AG08396 (cell line): ENCODE measurements at regions not wholly inside any gene's neighbourhood (a gene's known extent, or its start where the extent isn't known, plus 50 kb on each side); places are given as distances from the start of the nearest gene placed in this dataset.

Experiments used
- DNase-seq: peaks from one replicate; pipeline ENCODE4 v3.0.0; 2012; ENCODE audit warnings: low spot score, mixed read lengths

DNA sequence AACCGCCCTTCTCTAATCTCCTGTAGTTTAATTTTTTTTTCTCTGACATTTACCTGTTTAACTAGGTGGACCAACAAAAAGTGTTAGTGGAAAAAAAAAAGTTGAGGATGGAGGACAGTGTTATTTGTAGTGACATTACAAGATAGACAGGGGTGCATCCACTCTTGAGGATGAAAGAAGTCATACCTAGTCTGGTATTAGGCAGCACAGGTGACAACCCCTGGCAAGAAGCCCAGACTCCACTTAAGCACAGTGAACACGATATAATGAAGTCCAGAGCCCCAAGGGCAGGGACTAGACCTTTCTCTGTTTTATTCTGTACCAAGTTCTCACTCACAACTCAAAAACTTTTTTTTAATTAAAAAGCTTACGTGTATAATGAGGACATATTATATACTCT lies 268.4 kb downstream of the GPR37 start:
- DNase-seq, result no peak

DNA sequence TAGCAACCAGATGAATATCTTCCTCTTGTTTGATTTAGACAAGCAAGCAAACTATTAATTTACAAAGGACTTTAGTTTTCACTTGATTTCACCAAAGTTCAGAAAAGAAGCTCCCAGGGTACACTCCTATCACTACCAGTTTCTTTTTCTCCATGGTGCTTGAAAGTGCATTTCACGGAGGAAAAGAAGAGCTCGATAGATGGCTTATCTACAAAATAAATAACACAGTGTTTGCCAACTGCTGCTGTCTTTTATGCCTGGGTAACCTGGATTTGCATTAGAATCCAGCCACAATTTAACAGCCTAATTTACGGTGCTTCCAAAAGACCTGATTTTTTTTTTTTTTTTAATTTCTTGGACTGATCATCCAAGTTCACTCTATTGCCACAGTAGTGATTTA lies 275.7 kb downstream of the GPR37 start:
- no peak for DNase-seq

DNA sequence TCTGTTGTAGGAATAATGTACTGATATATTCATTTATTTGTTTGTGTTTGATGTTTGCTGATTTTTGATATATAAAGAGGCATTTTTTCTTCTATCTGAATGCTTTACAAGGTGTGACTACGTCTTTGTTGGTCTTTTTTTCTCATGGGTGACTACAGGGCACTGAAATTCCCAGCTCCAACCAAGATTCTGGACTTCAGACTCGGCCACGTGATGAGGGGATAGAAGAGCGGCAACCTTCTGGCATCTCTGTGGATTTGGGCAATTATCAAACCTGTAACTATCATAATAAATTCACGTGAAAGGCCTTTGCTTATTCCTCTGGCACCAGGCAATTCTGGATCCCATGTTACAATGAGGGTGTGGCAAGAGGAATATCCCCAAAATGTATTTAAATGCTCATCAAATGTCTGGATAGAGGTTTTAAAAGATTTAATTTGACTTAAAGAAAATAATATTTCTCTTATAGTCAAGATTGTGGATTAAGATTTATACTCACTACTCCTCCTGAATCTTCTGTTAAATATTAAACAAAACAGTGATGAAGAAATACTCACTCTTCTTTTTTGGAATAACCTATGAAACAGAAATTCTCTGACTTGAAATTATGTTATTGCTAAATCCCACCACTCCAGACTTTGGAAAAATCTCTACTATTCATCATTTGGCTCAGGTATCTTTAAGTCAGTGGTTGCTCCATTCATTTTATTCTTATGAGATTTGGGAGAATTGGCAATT lies 276.3 kb downstream of the GPR37 start:
- DNase-seq, result no peak

DNA sequence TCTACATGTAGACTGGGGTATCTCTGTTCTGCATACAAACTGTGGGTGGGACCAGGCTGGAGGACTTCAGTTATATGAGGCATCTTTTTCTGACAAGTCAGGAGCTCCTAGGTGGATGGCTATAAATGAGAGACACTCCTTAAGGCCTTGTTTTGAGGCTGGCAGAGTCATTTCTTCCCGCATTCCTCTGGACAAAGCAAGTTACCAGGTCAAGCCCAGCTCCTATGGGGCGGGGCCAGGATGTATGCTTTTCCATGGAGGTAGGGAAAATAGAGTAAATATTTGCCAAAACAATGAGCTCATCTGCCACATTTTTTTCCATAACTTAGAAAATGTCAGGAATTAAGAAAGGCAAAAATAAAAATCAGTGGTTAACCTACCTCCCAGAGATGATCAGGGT lies 283.4 kb downstream of the GPR37 start:
- DNase-seq, result no peak

DNA sequence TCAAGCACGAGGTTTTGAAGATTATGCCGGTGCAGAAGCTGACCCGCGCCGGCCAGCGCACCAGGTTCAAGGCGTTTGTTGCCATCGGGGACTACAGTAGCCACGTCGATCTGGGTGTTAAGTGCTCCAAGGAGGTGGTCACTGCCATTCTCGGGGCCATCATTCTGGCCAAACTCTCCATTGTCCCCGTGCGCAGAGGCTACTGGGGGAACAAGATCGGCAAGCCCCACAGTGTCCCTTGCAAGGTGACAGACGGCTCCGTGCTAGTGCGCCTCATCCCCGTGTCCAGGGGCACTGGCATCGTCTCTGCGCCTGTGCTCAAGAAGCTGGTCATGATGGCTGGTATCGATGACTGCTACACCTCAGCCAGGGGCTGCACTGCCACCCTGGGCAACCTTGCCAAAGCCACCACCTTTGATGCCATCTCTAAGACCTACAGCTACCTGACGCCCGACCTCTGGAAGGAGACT lies 284.7 kb downstream of the GPR37 start:
- no peak for DNase-seq

DNA sequence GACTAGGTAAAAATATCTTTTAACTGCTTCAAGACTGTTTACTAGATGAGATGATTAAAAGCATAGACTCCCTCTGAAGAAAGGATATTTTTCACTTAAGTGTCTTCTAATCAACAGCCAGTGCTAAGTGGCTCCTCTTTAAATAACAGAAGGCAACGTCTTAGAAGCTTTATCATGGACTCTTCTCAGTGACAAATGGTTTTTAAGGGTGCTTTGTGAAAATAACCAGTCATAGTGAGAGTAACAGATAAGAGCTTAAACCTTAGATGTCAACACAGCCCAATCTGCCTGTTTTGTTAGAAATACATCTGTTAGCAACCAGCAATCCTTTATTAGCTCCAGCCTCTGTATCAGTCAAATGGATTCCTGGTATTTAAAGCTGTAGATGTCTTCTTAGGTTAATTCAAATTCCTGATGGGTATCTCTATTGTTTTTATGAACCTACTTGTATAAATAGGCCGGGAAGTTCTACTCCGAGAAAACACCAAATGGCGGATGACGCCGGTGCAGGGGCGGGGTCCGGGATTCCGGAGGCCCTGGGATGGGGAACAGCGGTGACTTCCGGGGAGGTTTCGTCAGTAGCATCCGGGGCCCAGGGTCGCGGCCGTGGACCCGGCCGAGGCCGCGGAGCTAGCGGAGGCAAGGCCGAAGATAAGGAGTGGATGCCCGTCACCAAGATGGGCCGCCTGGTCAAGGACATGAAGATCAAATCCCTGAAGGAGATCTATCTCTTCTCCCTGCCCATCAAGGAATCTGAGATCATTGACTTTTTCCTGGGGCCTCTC lies 285.4 kb downstream of the GPR37 start:
- DNase-seq, result no peak

DNA sequence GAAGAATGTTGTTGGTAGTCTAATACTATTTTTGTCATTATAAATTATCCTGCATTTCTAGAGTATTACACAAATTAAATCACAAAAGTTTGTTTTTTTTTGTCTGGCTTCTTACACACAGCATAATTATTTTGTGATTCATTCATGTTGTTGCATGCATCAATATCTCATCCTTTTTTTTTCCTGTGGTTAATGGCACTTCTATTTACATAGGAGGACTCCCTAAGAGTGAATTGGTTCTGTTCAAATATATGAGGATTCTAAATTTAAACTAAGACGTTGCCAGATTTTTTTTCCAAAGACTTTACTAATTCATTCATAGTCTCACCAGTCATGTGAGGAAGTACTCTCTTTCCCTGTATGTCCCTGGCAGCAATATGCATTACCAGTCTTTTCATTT lies 303.3 kb downstream of the GPR37 start:
- DNase-seq, result peak; percentile 29

DNA sequence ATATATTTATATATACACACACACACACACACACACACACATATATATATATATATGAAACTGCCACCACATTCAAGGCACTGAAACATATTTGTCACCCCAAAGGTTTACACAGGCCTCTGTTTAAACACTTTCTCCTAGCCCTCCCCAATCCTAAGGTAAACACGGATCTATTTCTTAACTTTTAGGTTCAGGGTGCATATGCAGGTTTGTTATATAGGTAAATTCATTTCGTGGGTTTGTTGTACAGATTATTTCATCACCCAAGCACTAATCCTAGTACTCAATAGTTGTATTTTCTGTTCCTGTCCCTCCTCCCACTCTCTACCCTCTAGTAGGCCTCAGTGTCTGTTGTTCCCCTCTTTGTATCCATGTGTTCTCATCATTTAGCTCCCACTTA lies 305.0 kb downstream of the GPR37 start:
- no peak for DNase-seq

DNA sequence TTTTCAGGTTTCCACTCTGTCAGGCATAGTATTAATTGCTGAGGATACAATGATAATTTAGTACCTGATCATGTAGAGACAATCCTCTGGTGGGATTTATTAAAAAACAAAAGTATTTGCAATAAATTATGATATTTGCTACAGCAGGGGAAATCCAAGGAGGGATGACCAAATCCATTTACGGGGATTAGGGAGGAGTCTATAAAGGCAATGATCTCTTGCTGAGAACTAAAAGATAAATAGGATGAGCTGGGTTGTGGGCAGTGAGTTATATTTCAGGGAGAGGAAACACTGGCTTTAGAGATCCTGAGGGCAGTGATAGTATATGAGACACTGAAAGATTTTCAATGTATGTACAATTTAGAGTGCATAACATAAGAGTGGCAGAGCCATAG lies 305.5 kb downstream of the GPR37 start:
- DNase-seq, result no peak

DNA sequence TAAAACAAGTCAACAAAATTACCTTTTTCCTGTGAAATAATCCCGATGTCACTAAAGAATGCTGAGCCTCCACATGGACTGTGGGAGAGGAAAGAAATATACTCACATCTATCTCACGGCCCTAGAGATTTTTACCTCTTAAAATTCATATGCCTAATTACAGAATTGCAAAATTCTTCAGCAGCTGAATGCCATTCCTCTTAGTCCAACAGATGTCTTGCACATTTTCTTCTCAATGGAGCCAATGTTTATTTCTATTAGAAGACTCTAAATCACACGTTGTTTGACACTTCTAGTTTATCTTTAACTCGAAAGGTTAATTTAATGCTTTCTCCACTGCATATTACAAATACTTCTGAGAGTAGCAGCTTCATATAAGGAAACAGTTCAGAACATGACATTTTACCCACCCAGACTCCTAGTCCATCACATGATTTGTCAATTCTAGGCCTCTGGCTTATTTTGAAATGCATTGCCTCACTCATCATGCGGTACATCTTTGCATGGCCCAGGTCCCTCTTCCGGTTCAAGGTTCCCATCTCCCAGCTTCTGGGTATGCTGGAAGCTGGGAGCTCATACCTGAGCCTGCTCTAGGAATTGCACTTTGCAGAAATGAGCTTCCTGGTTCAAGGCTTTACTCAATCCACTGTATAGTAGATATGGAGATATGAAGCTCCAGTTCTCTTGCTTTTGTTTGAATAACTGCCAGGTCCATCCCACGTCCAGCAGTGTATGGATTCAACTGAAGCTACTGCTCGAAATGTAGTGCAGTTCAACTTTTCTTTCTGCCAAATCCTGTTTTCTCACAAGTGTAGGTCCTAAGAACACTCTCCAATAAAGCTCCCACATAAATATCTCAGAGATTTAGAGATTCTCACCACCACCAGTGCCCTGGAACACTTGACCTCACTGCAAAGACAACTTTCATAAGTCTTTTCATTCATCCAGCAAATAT lies 306.2 kb downstream of the GPR37 start:
- peak; percentile 45 for DNase-seq

DNA sequence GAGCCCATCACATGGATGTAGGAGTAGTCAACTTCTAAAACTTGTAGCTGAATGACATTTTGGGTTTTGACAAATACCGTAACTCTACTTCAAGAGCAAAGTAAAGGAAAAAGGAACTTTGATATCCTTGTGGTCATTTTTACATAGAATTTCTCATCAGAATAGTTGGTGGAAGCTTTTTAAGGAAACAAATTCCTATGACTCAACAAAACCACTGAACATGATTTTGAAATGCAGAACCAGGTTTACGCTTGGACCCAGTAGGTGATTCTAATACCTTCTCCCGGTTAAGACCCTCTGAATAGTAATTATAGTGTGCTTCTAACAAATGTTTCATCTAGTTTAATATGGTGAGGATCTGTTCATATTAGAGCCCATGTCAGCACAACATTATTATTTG lies 307.8 kb downstream of the GPR37 start:
- DNase-seq, result no peak

DNA sequence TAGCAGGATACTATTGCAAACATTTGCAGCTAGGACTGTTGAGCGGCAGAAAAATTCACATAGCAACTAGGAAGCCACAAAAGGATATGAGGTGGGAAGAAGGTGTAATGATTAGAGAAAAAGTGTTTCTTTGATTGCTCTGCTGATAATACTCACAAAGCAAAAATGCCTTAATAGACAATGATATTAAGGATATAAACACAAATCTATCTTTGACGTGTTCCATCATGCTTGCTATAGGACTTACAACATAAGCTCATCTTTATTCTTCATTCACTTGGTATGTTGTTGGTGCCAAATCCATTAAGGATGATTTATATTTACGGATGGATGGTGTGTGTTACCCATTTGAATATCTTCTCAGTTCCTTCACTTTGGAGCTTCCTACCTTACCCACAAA lies 309.3 kb downstream of the GPR37 start:
- no peak for DNase-seq

DNA sequence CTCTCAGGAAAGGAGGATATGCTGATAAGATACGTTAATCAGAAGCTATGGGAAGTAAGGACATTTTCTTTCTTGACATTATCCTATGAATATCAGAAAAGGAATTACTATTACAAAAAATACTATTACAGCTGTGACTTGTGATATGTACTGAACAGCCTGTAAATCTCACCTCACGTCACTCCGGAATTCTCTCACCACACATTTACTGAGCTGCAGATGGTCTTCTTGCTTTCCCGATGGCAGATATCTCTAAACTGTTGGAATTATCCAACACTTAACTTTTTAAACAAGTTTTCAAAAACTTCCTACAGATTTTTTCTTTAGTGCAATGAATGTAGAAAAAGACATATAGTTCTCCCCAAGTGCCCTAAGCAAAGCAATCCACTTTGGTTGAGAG lies 313.4 kb downstream of the GPR37 start:
- DNase-seq, result no peak

DNA sequence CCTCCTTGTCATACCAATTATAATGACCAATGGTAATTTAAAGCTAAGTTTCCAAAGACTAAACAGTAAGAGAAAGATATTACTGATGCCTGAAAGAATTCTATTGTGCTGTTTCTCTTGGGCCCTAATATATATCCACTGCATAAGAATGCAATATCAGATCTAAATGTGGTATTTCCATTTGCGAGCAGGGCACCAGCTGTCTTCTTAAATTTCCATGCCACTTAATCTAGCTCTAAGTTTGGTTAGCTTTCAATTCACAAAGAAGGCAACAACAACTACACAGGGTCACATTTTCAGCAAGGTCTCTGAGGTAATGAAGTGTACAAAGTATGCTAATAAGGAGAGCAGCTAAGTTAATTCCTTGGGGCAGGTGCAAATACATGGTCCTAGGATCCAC lies 315.7 kb downstream of the GPR37 start:
- DNase-seq, result no peak

DNA sequence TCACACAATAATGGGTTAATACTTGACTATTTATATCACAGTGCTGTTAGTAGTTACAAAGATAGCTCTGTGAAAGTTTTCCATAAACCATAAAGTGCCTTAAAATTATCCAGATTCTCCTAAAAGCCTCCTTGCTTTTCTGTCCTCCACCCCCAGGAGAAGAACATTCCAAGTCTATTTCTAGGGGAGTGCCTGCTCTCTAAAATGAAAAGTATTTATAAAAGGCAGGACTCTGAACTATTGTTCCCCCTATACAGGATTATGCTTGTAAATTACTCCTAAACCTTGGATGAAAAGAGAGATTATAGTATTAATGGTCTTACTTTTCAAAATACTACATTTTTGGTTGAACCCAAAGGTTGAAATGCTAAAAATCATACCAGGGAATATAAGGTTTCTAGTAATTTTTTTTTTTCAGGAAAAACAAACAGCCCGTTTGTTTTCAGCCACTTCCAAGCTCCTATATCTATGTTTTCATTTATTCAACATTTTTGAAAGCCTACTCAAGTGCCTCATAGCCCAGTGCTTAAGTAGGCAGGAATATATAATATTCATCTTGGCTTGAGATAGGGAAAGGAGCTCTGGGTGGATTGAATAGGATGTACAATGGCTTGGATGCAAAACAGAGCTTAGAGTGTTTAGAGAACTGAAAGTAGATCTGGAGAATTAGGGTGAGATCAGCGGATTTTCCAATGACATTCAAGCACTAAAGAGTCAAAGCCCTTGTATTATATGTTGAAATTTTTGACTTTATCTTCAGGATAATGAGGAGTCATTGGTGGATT lies 320.7 kb downstream of the GPR37 start:
- no peak for DNase-seq

DNA sequence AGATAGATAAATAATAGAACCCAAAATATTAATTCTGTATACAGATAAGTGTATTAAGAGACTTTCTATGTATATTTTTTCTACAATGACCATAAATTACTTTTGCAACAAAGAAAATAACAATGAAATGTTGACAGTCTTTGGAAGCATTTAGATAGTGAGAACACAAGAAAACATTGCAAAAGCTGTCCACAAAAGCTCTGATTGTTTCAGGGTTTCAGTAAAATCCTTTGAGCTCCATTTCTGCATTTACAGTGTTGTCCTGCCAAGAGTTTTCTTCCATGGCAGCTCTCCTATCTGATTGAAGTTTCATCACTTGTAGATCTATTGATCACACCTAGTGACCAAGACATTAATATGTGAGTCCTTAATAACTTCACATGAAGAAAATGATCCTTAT lies 321.8 kb downstream of the GPR37 start:
- no peak for DNase-seq

DNA sequence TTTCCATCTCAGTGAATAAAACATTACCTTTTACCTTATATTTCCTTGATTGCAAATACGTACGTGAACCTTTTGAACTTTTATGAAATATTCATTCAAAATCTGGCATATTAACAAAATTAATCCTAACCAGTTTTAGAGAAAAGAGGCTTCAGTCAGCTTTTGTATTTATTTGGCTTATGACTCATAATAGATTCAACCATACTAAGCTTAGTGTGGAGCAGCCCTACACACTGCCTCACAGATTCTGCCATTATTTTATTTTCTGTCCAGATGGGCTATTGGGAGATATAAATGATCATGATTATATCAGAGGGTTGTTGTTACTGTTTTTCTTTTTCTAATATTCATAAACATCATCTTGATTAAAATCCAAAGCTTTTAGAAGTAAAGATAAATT lies 325.5 kb downstream of the GPR37 start:
- DNase-seq, result peak; percentile 15

DNA sequence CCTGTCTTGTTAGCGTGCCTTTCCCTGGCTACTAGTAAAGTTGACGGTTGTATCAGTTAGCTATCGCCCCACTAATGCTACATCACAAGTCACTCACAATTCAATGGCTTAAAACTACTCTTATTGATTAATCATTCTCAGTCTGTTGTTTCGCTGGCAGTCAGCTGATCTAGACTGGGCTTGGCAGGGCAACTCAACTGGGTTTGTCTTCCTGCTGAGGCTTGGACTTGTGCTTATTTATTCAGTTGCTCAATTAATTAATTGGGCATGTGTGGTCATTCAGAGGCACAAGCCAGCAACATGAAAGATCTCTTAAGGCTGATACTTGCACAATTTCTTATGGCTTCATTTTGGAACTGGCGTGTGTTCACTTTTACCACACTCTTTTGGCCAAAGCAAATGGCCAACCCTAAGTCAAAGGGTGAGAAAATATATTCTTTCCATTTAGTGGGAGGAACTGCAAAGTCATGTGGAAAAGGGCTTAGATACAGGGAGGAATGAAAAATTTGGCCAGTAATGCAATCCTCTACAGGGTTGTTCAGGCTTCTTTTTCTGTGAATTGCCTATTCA lies 333.5 kb downstream of the GPR37 start:
- no peak for DNase-seq

DNA sequence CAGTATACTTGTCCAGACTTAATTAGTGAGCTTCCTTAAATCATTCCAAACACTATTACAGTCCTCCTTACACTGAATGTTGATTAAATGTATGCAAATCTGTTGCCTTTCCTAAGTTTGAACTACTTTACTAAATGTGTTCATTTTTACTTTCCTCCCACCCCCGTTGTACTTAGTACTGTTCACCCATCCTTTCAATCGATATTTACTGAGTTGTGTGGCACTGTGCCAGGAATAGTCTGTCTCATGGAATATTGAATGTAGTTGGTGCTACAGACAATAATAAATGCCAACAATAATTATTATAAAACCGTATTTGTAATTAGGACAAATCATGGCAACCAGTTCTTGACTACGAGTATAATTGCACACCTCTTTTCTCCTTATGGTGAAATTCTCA lies 335.7 kb downstream of the GPR37 start:
- no peak for DNase-seq

DNA sequence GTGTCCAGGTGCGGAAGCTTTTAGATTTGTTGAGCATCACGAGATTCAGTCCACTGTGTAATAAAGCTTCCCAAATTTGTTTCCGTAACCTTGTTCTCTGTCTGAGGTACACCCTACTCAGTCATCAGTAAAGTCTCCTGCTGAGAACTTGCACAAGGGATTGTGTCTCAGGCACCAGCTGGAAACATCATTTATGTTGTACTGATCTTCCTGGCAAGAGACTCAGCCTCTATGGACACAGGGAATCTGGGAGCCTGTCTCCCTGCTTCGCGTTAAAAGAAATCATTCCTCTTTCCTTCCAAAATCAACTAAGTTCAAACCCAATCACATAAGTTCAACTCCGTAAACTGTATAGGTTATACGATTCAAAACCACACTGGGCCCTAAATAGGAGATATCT lies 336.8 kb downstream of the GPR37 start:
- no peak for DNase-seq

DNA sequence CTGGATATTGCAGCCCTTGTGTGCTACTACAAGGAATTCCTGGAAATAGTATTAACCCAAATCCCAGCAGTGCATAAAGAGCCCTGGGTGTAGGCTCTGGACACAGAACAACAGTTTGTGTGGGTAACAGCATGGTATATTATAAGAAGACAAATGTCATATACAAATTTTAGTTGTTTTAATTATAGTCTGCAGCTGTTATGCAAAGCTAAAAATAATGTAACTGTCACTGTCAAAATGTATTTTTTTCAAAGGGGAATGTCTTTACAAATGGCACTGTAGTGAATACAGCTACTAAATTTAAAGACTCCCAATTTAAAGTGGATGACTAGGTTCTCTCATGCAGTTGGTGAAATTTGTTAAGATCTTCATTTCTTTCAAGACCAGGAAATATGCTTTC lies 339.0 kb downstream of the GPR37 start:
- no peak for DNase-seq
